Psoas muscle (tissue), 7 donors: ENCODE measurements at regions not wholly inside any gene's neighbourhood (a gene's known extent, or its start where the extent isn't known, plus 50 kb on each side); places are given as distances from the start of the nearest gene placed in this dataset.

Experiments
- ATAC-seq, 4 donors: fragments of 200-7000 bp; cut with Tn5 transposase; one replicate each; pipeline ENCODE4 v1.9.1; 2020; ENCODE audit warnings: moderate library complexity in 3 of 4, mild to moderate bottlenecking in 2 of 4
- DNase-seq, 2 donors: peaks; one replicate each; pipeline ENCODE4 v3.0.0-alpha.2; 2020
- H3K27ac ChIP-seq: fragments of 200-600 bp; one replicate; pipeline ENCODE4 v1.8.0; 2022
- H3K27me3 ChIP-seq, 3 donors: fragments of 200-600 bp in 1 of 3; one replicate each; pipeline versions ENCODE4 v1.6.1 to v1.8.0; 2013 to 2022; ENCODE audit warnings: low read length in 2 of 3, mild to moderate bottlenecking in 2 of 3, moderate library complexity in 1 of 3; ENCODE audit not compliant: insufficient read depth in 3 of 3
- H3K36me3 ChIP-seq, 2 donors: fragments of 200-600 bp in 1 of 2; one replicate each; pipeline versions ENCODE4 v1.6.1 to v1.8.0; 2013 to 2022; ENCODE audit warnings: low read depth in 1 of 2, mild to moderate bottlenecking in 1 of 2, moderate library complexity in 1 of 2; ENCODE audit not compliant: insufficient read depth in 1 of 2
- H3K4me1 ChIP-seq: fragments of 200-600 bp; one replicate; pipeline ENCODE4 v1.8.0; 2022
- H3K4me3 ChIP-seq: fragments of 200-600 bp; one replicate; pipeline ENCODE4 v1.8.0; 2022; ENCODE audit warnings: mild to moderate bottlenecking
- H3K9me3 ChIP-seq: fragments of 200-600 bp; one replicate; pipeline ENCODE4 v1.8.0; 2022
- CTCF ChIP-seq: fragments of 200-600 bp; IDR thresholded peaks from one replicate; pipeline ENCODE4 v1.8.0; 2022; ENCODE audit warnings: antibody characterized with exemption
- WGBS, 3 donors: extraction: QIAGEN DNeasy Blood & Tissue Kit; methylation state at CpG; one replicate each; pipeline versions ENCODE4 v1.1.6 to v1.1.7; 2013; 5-methylcytosine and 5-hydroxymethylcytosine counted together
- intact Hi-C, 2 donors: fragments of 100-400 bp; cut with DNase I; formaldehyde crosslinking; loops; one replicate each; pipeline versions ENCODE4 v1.11.0 to v1.14.2; 2022
- donor health status: healthy with polysubstance abuse.
- donor health status: DM: no; HTN: no; CAD: no; lungs with moderate emphysema.
- donor health status: Bipolar disorder and iron deficiency.
- donor health status: healthy.
- donor health status: DM: yes; HTN: yes; CAD: no.
- donor health status: DM: no; HTN: no; CAD: no.
- donor health status: DM: yes; HTN: yes; CAD: no.

- no peak for DNase-seq
- H3K9me3 ChIP-seq = peaks cover 9% of the 10 kb centered on the region
- H3K4me1 ChIP-seq = no peaks in the 10 kb centered on the region
- WGBS, 3 donors = 91 to 92% (median 92%) methylated on average over 2 of the region's 2 CpGs
- no peak overlapping the region for H3K4me3 ChIP-seq
- no peak for ATAC-seq
- H3K27me3 ChIP-seq = peaks cover 0 to 3% (median 0%) of the 10 kb centered on the region in 3 donors
- TF ChIP-seq CTCF = no peak
- H3K27ac ChIP-seq = no peak overlapping the region
- intact Hi-C loops = no loop called here
- no peaks in the 10 kb centered on the region for H3K36me3 ChIP-seq
Measured at GRCh38 chr2:195468771-195469170, 188.3 kb upstream of the SLC39A10 start.

- no peak for TF ChIP-seq CTCF
- Histone ChIP-seq H3K4me3 (no peak overlapping the region), H3K9me3 (peaks cover 9% of the 10 kb centered on the region), H3K27ac (no peak overlapping the region), H3K36me3 (no peaks in the 10 kb centered on the region), H3K27me3 (peaks cover 0 to 3% (median 0%) of the 10 kb centered on the region in 3 donors), H3K4me1 (no peaks in the 10 kb centered on the region)
- ATAC-seq (no peak), DNase-seq (no peak)
- intact Hi-C loops = no loop called here
Measured at GRCh38 chr2:195466427-195466826, 190.6 kb upstream of the SLC39A10 start.

- H3K27ac ChIP-seq = no peak overlapping the region
- no peak overlapping the region for H3K4me3 ChIP-seq
- ATAC-seq (no peak), DNase-seq (no peak)
- no peaks in the 10 kb centered on the region for H3K4me1 ChIP-seq
- no peaks in the 10 kb centered on the region for H3K27me3 ChIP-seq
- 45 to 53% (median 52%) methylated on average over 3 of the region's 3 CpGs for WGBS, 3 donors
- H3K9me3 ChIP-seq = peaks cover 5% of the 10 kb centered on the region
- intact Hi-C loops = no loop called here
- no peaks in the 10 kb centered on the region for H3K36me3 ChIP-seq
- TF ChIP-seq CTCF = no peak
Measured at GRCh38 chr2:195461010-195461409, 196.0 kb upstream of the SLC39A10 start.

GRCh38 chr2:195458936-195459335 is 198.1 kb upstream of the SLC39A10 start:
- no peak overlapping the region for H3K4me3 ChIP-seq
- no peak overlapping the region for H3K27ac ChIP-seq
- intact Hi-C loops = no loop called here
- H3K9me3 ChIP-seq = no peaks in the 10 kb centered on the region
- TF ChIP-seq CTCF = no peak
- H3K27me3 ChIP-seq = no peaks in the 10 kb centered on the region
- DNase-seq (no peak), ATAC-seq (no peak)
- H3K4me1 ChIP-seq = no peaks in the 10 kb centered on the region
- no peaks in the 10 kb centered on the region for H3K36me3 ChIP-seq
- WGBS, 3 donors = 79 to 88% (median 85%) methylated on average over 2 of the region's 2 CpGs

GRCh38 chr2:195457873-195458272 is 199.2 kb upstream of the SLC39A10 start:
- Histone ChIP-seq H3K4me3 (no peak overlapping the region), H3K4me1 (no peaks in the 10 kb centered on the region), H3K27ac (no peak overlapping the region), H3K27me3 (no peaks in the 10 kb centered on the region), H3K36me3 (no peaks in the 10 kb centered on the region), H3K9me3 (no peaks in the 10 kb centered on the region)
- intact Hi-C loops = no loop called here
- TF ChIP-seq CTCF = no peak
- no peak for DNase-seq
- ATAC-seq = no peak
